Erythroblast (primary cell): ENCODE measurements at regions not wholly inside any gene's neighbourhood (a gene's known extent, or its start where the extent isn't known, plus 50 kb on each side); places are given as distances from the start of the nearest gene placed in this dataset.

Source experiments
- GATA1 ChIP-seq: IDR thresholded peaks from 2 replicates; pipeline ENCODE4 v1.6.1; 2011; ENCODE audit warnings: low read depth, mild to moderate bottlenecking, control low read depth, low read length, moderate library complexity
- POLR2A ChIP-seq: IDR thresholded peaks from 2 replicates; pipeline ENCODE4 v1.6.1; 2011; ENCODE audit warnings: mild to moderate bottlenecking, low read length

GRCh38 chr10:21308946-21309345 lies 216.5 kb downstream of the SKIDA1 start:
- TF ChIP-seq POLR2A (no peak), GATA1 (no peak)
